Stimulated activated CD8-positive, alpha-beta memory T cell treated with anti-CD3 and anti-CD28 coated beads, Interleukin-12 subunit alpha, Interleukin-12 subunit beta, amount 100 ng/mL, for 1 hour (primary cell): ENCODE measurements at regions not wholly inside any gene's neighbourhood (a gene's known extent, or its start where the extent isn't known, plus 50 kb on each side); places are given as distances from the start of the nearest gene placed in this dataset.

ENCODE experiments used
- DNase-seq: peaks from one replicate; pipeline ENCODE4 v3.0.0-alpha.2; 2020; ENCODE audit warnings: low read depth

DNA sequence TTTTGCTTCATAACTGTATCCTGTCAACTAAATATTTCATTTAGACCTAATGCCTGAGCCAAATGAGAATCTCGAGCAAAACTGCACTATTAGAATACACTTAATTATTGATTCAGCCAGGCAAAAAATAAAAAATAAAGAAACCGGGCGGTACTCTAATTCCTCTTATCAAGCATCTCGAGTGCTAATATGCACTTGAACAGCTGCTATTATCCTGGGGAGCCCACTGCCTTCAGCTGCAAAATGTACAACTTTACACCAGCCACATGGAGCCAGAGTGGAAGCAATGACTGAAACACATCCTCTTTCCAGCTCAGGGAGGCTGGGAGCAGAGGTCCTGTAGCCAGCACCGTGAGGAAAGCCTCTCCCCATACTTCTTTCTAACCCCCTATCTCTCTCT is 390.0 kb upstream of the CADM1 start:
- DNase-seq: no peak

DNA sequence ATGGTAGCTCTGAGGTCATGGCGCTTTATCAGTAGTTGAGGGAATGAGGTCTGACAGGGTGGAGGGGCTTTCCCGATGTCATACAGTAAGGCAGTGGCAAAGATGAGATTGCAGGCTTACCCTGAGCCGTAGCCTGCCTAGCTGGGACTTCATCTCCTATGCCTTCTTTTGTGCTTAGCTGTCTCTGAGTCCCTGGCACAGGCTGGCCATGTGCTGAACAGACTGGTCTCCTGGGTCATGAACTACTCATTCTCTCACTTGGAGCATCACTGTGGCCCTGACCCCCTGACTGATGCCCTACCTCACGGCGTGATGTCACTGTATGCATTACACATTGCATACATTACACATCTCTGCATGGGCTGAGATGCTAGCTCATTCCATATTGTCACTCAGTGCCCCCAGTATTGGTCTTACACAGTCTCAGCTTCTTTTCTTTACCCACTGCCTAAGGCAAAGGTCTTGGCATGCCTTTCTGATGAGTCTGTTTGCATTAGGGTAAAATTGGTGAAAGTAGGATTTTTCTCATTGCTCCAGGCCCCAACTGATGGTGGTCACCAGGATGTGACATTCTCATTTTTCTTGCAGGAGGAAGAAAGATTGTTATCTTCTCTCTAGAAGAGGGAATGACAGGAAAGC is 389.4 kb upstream of the CADM1 start:
- no peak for DNase-seq

GRCh38 chr11:115892016-115892415 is 387.8 kb upstream of the CADM1 start:
- no peak for DNase-seq

GRCh38 chr11:115891581-115891980 is 387.4 kb upstream of the CADM1 start:
- no peak for DNase-seq

DNA sequence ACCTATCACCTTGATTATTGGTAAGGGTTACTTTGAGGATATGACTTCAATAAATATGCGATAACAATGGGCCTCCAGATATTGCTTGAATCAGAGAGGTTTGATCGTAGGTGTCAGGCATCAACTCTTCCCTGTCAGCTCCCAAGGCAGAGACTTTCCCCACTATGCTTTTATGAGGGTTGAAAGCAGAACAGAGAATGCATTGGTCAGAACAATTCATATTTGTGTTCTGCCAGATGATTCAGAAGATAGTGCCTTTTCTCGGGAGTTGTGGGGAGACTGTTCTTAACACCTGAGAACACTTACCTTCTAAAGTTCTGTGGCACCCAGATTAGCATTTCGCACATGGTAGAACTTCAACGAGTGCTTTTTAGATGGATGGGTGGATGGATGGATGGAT is 386.3 kb upstream of the CADM1 start:
- DNase-seq: no peak

GRCh38 chr11:115889712-115890111 is 385.5 kb upstream of the CADM1 start:
- DNase-seq: no peak

GRCh38 chr11:115887727-115888126 is 383.5 kb upstream of the CADM1 start:
- no peak for DNase-seq

GRCh38 chr11:115887316-115887715 is 383.1 kb upstream of the CADM1 start:
- DNase-seq: no peak

DNA sequence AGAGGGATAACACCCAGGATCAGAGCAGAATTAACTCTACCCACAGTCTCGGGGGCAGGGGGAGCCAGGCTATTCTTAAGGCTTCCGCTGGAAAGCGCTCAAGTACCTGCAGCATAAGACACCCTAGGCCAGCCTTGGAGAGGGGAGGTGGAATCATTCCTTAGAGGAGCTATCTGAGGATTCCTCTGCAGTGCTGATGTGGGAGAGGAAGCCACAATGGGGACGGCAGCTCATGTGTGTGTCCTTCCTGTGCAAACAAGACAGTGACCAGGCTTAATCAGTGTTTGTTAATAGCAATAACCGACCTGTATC is 382.2 kb upstream of the CADM1 start:
- DNase-seq: no peak

DNA sequence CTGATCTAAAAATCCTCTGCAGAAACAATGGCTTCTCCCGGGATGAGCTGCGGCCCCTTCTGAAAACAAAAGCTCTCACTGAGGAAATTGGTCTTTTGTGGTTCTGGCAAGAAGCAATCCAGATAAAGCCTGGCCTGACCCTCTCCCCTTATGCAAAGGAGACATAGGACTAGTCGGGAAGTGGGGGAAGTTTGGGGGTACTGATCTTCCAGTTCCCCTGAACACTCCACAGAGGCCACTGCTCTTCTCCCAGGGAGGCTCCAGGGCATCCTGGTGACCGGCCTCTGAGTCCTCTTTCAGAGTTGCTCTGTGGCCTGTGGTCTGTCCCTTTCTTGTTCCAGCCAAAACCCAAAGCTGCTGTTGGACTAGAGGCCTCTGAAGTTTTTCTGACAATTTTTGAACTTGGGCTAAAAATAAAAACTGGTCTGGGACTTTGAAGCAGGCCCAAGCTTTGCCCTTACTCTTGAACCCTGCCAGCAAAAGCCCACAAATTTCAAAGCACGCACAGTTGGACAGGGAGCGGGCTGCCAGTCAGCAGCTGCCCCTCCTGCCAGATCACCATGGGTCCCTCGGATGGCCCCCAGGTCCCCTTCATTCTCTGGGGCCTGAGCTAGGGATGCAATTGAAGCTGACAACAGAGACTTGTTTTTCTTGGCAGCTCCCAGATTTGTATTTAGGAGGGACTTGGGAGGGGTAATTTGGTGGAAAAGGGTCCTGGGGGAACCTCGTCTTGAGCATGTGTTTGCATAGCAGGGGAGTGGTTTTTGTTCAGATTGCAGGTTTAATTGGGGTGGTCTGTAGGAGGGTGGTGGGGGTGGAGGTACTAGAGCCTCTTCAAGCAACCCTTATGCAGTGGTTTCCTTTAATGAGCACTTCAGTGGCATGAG is 381.6 kb upstream of the CADM1 start:
- no peak for DNase-seq

GRCh38 chr11:115884800-115885534 is 380.8 kb upstream of the CADM1 start:
- DNase-seq: no peak

- DNase-seq: no peak
Observed at GRCh38 chr11:115874843-115875242, 370.6 kb upstream of the CADM1 start.

- DNase-seq: no peak
Observed at GRCh38 chr11:115873813-115874212, 369.6 kb upstream of the CADM1 start.

GRCh38 chr11:115872416-115872815 is 368.2 kb upstream of the CADM1 start:
- no peak for DNase-seq

DNA sequence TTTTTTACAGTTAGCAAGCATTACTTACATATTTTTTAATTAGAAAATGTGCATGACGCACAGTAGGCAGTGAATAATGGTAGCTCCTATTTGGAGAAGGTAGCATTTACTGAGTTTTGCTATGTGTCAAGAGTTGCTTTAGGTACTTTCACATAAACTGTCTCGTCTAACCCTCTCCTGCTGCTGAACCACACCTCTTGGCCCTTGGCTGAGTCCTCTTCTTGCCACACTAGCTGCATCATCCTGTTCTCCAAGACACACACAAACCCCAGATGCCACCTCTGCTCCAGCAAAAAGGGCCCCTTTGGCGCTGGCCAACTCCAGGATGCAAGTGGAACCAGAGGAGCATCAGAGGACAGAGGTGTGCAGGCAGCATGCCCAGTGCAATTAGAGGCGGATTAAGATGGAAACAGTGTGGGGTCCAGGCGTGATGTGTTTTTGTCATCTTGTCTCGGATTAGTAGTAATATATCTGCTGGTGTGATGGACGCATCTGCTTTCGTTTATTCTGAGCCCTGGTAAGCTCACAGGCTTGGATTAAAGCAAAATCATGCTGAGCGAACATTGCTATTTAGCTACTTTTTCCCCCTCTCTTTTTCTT is 367.0 kb upstream of the CADM1 start:
- no peak for DNase-seq

- DNase-seq: no peak
Observed at GRCh38 chr11:115869780-115870431, 365.7 kb upstream of the CADM1 start.

DNA sequence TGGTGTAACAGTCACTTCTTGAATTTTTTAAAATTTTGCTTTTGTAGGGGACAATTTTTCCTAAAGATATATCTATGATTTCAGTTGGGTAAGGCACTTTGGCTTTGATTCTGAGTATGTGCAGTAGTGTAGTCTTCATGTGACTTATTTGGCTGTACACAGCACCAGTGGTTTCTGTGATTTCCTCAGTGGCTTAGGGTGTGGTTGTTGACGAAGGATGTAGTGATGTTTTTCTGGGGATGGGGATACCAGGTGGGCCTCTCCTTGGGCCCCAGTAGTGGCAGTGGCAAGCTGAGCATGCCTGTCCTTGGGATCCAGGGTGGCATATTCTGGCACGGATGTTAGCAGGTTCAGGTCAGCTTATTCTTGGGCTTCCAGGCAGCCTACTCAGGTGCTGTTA is 364.9 kb upstream of the CADM1 start:
- DNase-seq: no peak

DNA sequence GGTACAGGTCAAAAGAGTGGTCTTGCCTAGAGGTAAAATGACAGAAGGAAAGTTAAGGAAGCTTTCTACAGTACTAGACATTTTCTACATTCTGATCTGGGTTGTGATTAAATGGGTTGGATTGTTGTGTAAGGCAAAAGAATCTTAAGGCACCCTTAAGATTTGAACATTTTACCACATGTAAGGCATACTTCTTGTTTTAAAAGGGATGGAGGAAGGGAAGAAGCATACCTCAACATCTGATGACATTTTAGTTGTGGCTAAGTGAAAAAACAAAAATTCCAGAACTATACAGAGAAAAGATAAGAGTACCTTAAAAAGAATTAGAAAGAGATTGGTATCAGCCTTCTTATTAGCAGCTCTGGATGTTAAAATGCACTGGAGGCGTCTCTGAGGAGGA is 356.0 kb upstream of the CADM1 start:
- DNase-seq: no peak

DNA sequence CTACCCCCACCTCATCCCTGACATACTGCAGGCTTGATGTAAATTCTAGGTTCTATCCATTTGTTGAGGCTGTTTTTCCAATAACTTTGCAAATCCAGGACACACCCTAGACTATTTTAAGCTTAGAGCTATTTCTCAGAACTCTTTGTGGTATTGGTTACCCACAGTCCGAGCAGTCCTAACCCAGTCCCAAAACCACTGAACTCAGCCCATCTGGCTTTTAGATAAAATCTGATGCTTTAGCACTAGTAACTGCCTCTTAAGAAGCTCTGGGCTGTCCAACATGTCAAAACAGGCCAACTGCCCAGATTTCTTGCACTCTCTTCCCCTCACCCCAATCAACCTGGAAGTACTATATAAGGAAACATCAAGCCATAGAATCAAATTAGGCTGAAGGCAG is 344.4 kb upstream of the CADM1 start:
- no peak for DNase-seq

DNA sequence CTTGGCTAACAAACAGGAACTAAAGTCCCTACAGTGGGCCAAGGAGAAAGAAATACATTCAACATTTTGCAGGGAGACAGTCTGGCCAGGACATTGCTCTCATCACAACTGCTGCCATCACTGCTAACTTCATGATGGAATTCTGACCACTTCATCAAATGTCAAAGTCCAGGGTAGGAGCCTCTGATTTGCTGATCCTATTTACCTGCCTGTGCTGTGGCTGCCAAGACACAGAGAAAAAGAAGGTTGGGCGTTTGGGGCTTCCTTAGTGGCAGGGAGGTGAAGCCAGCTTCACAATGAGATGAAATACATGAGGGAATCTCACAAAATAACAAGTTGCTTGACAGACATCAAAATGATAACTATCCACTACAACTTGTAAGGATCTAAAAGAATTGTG is 343.9 kb upstream of the CADM1 start:
- no peak for DNase-seq

DNA sequence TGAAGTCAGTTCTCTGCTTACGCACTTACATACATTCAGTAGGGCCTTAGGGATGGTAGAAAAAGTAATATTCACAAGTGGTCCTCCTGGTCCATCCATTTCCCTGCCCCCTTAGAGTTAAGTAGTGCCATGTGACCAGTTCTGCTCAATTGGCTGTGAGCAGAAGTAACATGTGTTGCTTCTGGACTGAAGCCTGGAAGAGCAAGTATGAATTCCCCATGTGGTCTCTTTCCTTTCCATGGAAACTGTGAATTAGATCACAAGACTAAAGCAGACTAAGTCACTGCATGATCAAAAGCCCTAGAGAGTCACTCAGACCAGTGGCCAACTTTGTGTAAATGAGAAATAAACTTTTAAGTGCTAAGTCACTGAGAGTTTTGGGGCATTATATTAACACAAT is 341.7 kb upstream of the CADM1 start:
- no peak for DNase-seq

DNA sequence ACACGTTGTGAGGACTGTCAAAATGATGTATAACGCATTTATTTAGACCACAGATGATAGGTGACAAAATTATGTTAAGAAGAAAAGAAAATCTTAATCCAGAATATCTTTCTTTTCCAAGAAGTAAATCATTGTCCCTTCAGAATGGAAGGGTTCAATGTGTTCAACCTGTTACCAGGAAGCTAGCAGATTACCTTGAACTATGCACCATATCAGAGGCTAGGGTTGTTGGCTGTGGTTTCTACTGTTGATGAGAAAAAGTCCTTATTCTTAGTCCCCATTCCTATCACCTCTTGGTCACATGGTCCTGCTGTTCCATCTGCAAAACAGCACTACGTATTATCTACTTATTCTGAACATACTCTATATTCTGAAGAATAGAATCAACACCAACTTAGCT is 339.5 kb upstream of the CADM1 start:
- no peak for DNase-seq
